Endothelial cell of umbilical vein (primary cell): ENCODE measurements at regions not wholly inside any gene's neighbourhood (a gene's known extent, or its start where the extent isn't known, plus 50 kb on each side); places are given as distances from the start of the nearest gene placed in this dataset.

ENCODE experiments used
- CTCF ChIP-seq, 2 donors: IDR thresholded peaks; 1 replicate in 1 of 2; 2 replicates in 1 of 2; pipeline ENCODE4 v1.5.1; 2011; ENCODE audit warnings: low read length in 2 of 2, mild to moderate bottlenecking in 2 of 2, moderate library complexity in 2 of 2, control low read depth in 1 of 2, inconsistent platforms in 1 of 2, low read depth in 1 of 2; ENCODE audit not compliant: insufficient read depth in 1 of 2; ENCODE audit errors: extremely low read depth in 1 of 2
- EZH2 ChIP-seq: IDR thresholded peaks from 2 replicates; pipeline ENCODE4 v1.6.1; 2012; ENCODE audit warnings: borderline replicate concordance, low read depth, mild to moderate bottlenecking, moderate library complexity, low read length, inconsistent platforms; ENCODE audit not compliant: severe bottlenecking
- FOS ChIP-seq: IDR thresholded peaks from 2 replicates; pipeline ENCODE4 v1.6.1; 2011; ENCODE audit warnings: mild to moderate bottlenecking, low read length, moderate library complexity, borderline replicate concordance; ENCODE audit not compliant: insufficient read depth
- JUN ChIP-seq: IDR thresholded peaks from 2 replicates; pipeline ENCODE4 v1.6.1; 2011; ENCODE audit warnings: borderline replicate concordance, low read depth; ENCODE audit not compliant: insufficient read length, insufficient read depth
- MAX ChIP-seq: IDR thresholded peaks from 2 replicates; pipeline ENCODE4 v1.6.1; 2011; ENCODE audit not compliant: insufficient read depth, insufficient read length
- MYC ChIP-seq: IDR thresholded peaks from one replicate; pipeline ENCODE4 v1.6.1; 2011; ENCODE audit warnings: mild to moderate bottlenecking, low read depth, low read length
- POLR2A ChIP-seq: IDR thresholded peaks from 2 replicates; pipeline ENCODE4 v1.6.1; 2012; ENCODE audit warnings: low read depth, mild to moderate bottlenecking, control low read depth, low read length
- POLR2AphosphoS5 ChIP-seq: IDR thresholded peaks from 2 replicates; pipeline ENCODE4 v1.6.1; 2012; ENCODE audit warnings: low read depth, mild to moderate bottlenecking, control low read depth, low read length, moderate library complexity; ENCODE audit not compliant: insufficient read depth

- no peak for TF ChIP-seq POLR2A
- no peak for TF ChIP-seq POLR2AphosphoS5
- no peak for TF ChIP-seq CTCF (IDR thresholded peaks at IDR 0.05; ENCODE audit: extremely low read depth in 1 of 2, insufficient read depth in 1 of 2, low read depth in 1 of 2, low read length in 2 of 2)
- no peak for TF ChIP-seq JUN
- TF ChIP-seq EZH2: no peak
- TF ChIP-seq MYC: no peak
- no peak for TF ChIP-seq MAX
- no peak for TF ChIP-seq FOS
Observed at GRCh38 chrX:139094671-139095592, 383.4 kb upstream of the FGF13 start.
